SK-N-DZ (cell line): ENCODE measurements at regions not wholly inside any gene's neighbourhood (a gene's known extent, or its start where the extent isn't known, plus 50 kb on each side); places are given as distances from the start of the nearest gene placed in this dataset.
"Not testable (repeated sequence)": the region's sequence is repeated elsewhere in the genome, so short reads cannot be mapped to it uniquely, and the experiment has no call there.

Experiments
- DNase-seq: peaks from one replicate; pipeline ENCODE4 v3.0.0-alpha.2; 2015; ENCODE audit warnings: low spot score

- no peak for DNase-seq
Measured at GRCh38 chr3:182136008-182136910, 424.5 kb downstream of the SOX2 start.

DNA sequence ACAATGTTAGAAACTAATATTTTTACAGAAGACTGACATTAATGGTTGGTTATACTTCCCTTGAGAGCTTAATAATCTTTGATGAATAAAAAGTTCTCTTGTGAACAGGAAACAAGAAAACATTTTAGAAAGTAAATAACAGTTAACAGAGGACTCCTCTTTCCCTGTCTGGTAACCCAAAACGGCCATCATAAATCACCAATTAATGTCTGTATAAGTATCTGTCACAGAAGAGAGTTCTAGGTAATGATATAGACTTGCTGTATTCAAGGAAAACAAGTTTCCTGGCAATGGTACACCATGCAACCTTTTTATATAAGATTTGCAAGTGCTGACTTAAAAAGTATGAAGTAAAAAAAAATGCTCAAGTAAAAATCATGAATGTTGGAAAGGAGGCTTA lies 426.7 kb downstream of the SOX2 start:
- DNase-seq, result no peak

DNA sequence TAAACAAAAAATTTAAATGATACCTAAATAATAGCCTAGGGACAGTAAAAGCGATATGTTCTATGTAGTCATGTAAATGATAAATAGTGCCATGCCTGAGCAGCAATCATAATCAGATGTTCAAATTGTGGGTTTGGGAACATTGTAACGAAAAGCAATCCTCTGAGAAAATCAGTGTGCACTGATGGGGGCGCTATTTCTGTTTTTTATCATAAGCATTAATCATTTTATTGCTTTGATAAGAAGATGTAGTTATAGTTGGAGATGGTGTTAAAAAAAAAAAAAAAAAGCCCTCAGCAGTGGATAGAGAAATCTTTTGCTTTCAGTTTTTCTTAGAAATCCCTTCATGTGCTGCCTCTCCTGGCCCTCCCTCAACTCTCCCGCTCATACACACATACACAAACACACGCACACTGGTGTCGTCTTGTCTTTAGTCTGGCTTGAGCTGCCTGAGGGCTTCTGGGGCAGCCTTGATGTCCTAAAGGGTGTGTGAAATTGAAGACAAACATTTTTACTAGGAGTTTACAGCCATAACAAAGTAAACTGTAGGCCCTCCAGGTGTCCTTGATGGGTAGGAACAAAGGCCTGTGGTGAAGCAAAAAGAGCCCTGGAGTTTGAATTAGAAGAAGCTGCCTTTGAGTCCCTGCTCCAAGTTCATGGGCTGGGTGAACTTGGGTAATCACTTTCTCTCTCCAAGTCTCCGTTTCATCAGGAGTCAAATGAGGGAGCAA lies 428.1 kb downstream of the SOX2 start:
- DNase-seq, result no peak

- no peak for DNase-seq
Measured at GRCh38 chr3:182142928-182143327, 431.2 kb downstream of the SOX2 start.

GRCh38 chr3:182143903-182144302 lies 432.2 kb downstream of the SOX2 start:
- DNase-seq, result no peak

DNA sequence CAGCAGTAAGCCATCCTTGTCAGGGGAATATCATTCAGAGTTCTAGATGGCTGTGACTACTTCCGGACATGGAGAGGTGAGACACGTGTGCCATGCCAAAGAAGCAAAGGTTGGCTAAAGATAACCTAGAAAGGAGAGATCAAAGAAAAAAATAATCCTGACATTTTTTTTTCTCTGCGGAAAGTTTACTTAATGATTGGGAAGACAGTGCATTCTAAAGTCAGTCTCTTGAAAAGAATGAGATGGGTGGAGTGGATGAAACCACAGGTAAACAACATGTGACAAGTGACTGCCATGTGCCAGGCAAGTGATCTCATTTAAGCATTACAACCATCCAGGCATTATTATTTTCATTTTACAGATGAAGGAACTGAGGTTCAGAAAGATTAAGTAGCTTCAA lies 436.6 kb downstream of the SOX2 start:
- no peak for DNase-seq

DNA sequence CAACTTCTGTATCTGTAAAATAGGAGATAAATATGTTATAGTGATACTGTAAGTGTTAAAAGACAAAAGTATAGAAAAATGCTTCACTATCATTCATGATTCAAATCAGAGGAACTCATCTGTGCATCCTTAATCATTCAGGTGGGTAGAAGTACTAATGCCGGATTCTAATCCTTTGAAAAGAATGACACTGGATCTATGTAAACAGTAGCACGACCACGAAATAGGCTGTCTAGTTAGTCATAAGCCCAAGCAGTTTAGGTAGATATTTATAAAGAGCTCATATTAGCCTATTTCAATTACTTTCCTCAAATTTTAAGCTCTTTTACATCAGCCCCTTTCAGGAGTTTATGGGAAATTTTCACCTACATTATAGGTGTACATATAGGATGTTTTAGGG lies 437.9 kb downstream of the SOX2 start:
- DNase-seq, result no peak

- not testable (repeated sequence) for DNase-seq
Measured at GRCh38 chr3:182156326-182156725, 444.6 kb downstream of the SOX2 start.

GRCh38 chr3:182165234-182165633 lies 453.5 kb downstream of the SOX2 start:
- DNase-seq, result no peak

GRCh38 chr3:182172534-182172933 lies 460.8 kb downstream of the SOX2 start:
- no peak for DNase-seq

GRCh38 chr3:182178488-182179200 lies 466.9 kb downstream of the SOX2 start:
- DNase-seq, result no peak

DNA sequence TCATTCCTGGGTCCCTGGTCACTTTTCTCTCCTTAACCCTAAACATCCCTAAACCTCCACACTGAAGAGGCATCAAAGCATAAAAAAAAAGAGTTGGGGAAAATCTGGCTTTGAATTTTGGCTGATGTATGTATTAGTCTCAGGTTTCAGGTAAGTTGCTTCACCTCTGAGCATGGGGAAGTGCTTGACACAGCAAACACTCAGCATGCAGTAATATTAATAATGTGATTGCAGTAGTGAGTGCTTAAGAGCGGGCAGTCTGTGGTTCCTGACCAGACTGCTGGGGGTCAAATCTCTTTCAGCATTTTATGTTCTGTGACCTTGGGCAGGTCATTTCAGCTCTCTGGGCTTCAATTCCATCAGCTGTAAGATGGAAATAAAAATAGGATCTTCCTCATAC lies 467.9 kb downstream of the SOX2 start:
- no peak for DNase-seq

- peak; percentile 39 for DNase-seq
Measured at GRCh38 chr3:182180654-182181385, 469.1 kb downstream of the SOX2 start.

GRCh38 chr3:182182531-182182968 lies 470.8 kb downstream of the SOX2 start:
- no peak for DNase-seq

- DNase-seq, result no peak
Measured at GRCh38 chr3:182183716-182184430, 472.1 kb downstream of the SOX2 start.

DNA sequence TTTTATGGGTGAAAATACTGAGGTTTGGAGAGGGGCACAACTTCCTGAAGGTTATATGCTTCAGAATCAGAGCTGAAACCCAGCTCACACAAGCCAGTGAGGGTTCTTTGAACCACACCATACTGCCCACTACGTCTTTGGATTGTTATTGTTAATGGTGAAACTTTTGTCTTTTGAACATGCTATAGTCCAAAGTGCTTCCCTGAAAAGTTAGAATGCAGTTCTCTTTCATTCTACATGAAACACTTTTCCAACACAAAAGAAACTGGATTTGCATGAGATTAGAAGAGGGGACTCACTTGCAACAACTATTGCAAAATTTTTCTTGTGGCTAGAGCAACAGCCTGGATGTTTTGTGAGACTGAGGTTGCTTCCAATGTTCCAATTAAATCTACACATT lies 473.6 kb downstream of the SOX2 start:
- no peak for DNase-seq

- DNase-seq, result no peak
Measured at GRCh38 chr3:182190056-182190455, 478.3 kb downstream of the SOX2 start.

DNA sequence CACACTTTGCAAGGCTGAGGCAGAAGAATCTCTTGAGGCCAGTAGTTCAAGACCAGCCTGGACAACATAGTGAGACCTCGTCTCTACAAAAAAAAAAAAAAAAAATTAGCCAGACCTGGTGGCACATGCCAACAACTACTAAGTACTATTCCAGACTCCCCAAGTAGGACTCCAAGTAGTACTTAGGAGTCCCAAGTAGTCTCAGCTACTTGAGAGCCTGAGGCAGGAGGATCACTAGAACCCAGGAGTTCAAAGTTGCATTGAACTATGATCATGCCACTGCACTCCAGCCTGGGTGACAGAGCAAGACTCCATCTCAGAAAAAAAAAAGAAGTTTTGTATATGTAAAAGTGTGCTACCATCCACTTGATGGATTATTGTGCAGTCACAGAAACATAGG lies 486.6 kb downstream of the SOX2 start:
- DNase-seq, result no peak

DNA sequence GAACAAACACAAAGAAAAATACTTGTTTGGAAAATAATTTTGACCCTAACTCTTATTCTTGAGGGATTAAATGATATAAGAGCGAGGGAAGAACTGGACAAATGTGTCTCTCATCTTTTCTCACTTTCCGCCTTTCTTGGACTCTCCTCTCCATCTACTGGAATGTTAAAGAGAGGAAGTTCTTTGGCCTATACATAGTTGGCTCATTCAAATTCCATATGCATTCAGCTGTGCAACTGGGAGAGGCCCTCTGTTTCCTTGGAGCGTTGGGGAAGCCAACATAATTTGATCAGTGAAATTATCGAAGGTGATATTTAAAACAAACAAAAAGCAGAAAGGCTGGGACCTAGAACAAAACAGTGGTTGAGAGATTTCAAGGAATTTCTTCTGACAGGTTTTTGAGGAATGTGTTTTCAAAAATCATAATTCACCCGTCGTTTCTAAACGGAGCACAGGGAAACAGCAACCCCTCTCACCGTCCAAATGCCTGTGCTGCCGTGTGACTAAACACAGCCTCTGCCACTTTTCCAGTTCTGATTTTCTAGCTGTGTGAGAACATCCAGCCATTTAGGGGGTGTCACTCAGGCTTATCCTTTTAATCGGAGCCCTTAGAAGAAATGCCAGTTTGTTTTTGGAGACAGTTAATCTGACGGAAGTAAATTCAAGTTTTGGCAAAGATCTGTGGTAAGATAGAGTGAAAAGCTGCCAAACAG lies 489.9 kb downstream of the SOX2 start:
- DNase-seq, result no peak

- DNase-seq, result no peak
Measured at GRCh38 chr3:182212479-182213076, 500.9 kb downstream of the SOX2 start.
